IPS DF 4.7 (cell line): ENCODE measurements at regions not wholly inside any gene's neighbourhood (a gene's known extent, or its start where the extent isn't known, plus 50 kb on each side); places are given as distances from the start of the nearest gene placed in this dataset.
"Not testable (repeated sequence)": the region's sequence is repeated elsewhere in the genome, so short reads cannot be mapped to it uniquely, and the experiment has no call there.

ENCODE experiments used
- DNase-seq: peaks from one replicate; pipeline ENCODE4 v3.0.0-alpha.2; 2013; ENCODE audit warnings: low spot score; ENCODE audit errors: extremely low read depth

DNA sequence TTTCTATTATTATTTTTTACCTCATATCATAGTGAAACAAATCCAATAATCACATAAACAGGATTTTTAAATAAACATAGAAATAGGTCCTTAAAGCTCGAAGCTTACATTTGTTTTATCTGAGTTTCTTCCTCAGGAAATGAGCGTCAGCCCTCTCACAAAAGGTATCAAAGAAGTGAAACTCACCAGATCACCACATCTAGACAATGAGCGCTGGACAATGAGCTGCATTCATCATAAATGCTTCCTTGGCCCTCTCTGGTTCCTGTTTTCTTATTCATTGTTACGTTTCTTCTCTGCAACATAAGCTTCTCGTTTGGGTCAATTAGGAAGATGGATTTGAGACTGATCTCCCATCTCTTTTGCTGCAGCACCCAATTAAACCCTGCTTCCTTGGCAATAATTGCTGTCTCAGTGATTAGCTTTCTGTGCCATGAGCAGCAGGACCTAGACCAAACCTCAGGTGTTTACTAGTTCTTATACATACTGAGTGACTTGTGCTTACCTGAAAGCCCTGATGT, 649.9 kb upstream of the LUZP2 start:
- DNase-seq: no peak

DNA sequence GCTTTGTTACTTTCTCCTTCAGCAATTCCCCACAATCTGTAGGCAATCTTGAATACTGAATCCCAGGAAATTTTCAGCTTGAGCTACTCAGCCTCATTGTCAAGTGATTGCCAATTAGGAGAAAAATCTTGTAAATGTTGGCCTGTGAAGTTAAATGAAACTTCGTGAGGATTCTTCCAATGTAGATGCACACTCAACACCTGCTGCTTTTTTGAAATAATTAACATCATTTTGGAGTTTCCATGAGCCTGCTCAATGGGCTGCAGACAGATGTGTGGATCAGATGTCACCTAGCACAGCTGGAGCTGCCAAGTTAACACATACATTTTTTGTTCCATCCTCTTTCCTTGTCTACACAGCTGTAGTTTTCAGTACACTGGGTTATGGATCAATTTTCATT, 645.6 kb upstream of the LUZP2 start:
- no peak for DNase-seq

DNA sequence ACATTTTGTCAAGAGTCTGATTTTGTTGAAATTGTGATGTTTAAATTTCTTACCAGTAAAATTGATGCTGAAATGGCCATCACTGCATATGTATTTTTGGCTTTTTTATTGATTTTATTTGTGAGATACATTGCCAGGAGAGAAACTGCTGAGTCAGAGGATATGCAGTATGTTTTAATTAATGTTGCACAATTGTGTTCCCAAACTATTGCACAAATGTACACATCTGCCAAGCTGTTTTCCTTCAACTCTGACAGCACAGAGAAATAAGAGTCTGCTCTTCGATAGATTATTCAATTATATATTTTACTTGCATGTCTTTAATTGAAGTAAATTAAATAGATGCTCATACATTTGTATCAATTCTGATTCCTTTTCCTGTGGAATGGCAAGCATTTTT, 640.2 kb upstream of the LUZP2 start:
- DNase-seq: no peak

DNA sequence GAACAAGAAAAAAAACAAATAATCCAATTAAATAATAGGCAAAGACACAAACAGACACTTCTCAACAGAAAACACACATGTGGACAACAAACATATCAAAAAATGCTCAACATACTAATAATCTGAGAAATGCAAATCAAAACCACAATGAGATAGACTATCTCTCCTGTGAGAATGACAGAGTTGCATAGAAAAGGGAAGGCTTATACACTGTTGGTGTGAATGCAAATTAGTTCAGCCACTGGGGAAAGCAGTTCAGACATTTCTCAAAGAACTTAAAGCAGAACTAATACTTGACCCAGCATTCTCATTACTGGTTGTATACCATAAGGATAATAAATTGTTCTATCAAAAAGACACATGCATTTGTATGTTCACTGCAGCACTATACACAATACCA, 637.8 kb upstream of the LUZP2 start:
- DNase-seq: no peak

DNA sequence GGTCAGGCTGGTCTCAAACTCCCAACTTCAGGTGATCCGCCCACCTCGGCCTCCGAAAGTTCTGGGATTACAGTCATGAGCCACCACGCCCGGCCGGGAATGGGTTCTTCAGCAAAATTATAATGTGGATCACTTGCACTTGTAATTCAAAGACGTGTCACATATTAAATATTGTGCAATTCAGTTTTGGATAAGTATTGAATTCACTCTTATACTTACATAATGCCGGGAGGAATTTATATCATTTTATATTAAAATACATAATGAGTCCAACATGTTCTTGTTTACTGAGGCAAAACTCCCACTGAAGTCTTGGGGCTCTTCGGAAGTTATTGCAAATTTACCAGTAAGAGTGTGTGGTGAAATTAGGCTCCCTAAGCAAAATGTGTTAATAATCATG, 635.2 kb upstream of the LUZP2 start:
- no peak for DNase-seq

DNA sequence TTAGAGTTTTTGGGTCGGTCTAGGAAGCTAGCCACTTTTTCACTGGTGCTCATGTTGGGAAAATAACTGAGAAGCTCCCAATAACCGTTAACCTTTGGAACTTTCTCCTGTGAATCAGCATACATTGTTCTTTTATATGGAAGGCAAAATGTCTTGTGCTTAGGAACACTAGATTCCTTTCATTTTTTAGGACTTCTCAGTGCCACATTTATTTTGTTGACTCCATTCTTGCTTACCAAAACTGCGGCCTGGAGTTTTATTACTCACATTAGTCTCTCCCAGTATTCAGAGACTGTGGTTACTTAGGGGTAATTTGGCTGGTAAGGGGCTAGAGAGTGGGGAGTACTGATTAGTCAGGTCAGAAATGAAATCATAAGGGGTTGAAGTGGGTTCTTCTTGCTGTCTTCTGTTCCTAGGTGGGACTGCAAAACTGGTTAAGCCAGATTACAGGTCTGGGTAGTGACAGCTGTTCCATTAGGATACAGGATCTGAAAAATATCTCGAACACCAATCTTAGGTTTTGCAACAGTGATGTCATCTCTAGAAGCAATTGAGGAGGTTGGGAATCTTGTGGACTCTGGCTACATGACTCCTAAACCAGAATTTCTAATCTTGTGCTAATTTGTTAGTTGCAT, 631.4 kb upstream of the LUZP2 start:
- no peak for DNase-seq

DNA sequence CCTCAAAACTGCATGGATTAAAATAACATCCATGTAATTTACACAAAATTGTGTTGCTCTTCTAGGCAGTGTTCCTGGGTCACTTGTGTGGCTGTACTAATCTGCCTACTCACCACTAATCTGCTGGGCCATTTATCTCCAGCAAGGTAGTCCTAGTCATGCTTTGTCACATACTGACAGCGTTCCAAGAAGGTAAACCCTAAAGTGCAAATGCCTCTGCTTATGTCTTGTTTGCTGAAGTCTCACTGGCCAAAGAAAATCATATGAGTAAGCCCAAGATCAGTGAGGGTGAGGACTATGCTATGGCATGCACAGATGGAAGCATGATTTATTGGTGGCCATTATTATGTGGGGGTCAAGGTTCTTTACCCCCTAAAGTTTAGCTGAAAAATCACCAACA, 630.2 kb upstream of the LUZP2 start:
- no peak for DNase-seq

DNA sequence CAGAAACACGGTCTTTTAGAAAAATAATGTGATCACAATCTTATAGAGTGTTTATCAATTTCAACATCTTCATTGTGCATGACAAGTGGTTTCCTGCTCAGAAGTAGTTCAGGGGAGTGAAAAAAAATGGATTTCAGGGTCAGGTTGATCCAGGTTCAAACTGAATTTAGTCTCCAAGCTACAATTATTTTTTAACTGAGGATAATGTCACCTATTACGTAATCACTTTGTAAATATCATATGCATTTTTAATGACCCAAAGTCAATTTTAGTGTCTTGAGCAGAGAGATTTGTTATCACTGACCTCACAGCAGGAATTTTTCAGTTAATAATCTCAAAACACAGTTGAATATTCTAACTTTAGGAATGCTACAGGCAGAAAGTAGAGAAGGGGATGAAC, 627.2 kb upstream of the LUZP2 start:
- DNase-seq: no peak

DNA sequence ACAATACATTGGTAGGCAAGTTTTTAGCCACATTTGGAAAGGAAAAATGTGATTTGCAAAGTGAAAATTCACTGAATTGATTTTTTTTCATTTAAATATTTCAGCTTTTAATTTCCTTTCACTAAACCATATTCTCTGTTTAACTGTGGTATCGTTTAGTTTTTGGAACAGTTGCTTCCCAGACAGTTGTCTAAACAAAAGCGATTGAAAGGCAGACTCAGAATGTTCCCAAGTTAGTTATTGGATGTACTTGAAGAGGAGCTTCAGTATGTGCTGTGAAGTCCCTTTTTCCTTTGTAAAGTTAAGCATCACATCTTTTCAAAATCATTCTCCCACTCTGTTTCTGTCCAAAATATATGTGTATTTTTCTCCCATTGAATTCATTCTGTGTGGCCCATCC, 623.4 kb upstream of the LUZP2 start:
- no peak for DNase-seq

DNA sequence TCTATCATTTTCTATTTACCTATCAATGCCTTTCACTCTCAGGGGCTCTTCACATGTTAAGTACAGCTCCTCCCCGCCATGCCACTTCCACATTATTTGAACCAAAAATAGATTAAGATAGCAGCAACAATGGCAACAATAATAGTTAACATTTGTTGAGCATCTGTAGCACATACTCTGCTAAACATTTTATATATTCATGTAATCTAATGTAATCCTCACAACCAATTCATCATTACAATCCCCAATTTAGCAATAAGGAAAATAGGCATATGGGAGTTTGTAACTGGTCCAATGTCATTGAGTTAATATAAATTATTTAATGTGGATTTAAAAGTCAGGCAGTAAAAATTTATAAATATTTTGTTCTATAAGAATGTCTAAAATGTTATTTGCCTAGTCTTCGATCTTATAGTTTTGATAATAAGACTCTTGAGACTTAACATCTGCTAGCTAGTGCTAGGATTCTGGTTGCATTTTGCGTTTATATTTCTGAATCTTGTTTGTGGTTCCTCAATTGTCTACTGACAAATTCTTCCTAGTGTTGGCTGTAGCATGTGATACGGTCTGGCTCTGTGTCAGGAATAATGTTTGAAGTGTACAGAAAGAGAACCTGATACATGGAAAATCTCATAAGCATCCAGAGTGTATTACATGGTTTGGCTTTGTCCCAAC, 621.5 kb upstream of the LUZP2 start:
- DNase-seq: no peak

DNA sequence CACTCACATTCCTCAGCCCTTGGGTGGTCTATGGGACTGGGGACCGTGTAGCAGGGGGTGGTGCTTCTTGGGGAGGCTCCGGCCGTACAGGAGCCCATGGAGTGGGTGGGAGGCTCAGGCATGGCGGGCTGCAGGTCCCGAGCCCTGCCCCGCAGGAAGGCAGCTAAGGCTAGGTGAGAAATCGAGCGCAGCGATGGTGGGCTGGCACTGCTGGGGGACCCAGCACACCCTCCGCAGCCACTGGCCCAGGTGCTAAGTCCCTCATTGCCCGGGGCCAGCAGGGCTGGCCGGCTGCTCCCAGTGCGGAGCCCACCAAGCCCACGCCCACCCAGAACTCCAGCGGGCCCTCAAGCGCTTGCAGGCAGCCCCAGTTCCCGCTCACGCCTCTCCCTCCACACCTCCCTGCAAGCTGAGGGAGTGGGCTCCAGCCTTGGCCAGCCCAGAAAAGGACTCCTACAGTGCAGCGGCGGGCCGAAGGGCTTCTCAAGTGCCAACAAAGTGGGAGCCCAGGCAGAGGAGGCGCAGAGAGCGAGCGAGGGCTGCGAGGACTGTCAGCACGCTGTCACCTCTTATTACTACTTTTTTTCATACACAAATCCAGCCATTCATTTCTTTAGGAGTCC, 613.3 kb upstream of the LUZP2 start:
- DNase-seq: not testable (repeated sequence)

DNA sequence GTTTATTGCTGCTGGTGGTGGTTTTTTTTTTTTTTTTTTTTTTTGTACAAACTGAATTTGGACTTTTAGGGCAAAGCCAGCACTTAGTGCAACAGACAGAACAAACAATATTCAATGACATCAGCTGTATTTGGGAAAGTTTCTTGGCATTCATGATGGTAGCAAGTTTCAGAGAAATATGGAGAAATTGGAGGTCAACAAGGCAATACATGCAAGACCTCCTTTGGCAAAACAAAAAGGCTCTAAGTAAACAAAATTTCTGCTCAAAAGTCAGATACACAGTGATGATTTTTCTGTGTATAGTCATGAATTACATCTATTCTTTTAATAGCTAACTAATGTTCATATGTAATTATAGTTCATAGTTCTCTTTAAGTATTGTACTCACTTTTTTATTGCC, 612.5 kb upstream of the LUZP2 start:
- DNase-seq: no peak

DNA sequence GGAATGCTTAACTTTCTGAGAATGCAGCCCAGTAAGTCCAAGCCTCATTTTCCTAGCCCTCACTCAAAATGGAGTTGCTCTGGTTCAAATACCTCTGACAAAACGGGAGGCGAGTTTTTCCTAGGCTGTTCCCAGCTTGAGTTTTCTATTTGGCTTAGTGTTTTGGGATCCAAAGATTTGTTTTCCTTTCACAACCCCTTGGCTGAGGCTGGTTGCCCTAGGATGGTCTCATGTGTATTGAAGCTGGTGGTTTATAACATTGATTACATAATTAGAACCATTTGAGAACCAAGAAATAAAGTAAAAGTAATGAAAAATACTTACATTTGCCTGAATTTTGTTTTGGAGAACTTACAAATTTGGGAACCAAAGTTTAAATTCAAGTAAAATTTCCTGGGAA, 611.1 kb upstream of the LUZP2 start:
- no peak for DNase-seq

DNA sequence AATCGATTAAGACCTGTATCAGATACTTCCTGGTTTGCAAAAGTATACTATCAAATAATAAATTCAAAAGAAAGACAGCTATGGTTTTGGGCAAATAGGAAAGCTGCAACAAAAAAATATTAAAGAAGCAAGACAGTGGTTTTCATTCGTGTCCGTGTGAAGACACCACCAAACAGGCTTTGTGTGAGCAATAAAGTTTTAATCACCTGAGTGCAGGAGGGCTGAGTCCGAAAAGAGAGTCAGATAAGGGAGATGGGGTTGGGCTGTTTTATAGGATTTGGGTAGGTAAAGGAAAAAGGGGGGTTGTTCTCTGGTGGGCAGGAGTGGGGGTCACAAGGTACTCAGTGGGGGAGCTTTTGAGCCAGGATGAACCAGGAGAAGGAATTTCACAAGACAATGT, 609.7 kb upstream of the LUZP2 start:
- not testable (repeated sequence) for DNase-seq

DNA sequence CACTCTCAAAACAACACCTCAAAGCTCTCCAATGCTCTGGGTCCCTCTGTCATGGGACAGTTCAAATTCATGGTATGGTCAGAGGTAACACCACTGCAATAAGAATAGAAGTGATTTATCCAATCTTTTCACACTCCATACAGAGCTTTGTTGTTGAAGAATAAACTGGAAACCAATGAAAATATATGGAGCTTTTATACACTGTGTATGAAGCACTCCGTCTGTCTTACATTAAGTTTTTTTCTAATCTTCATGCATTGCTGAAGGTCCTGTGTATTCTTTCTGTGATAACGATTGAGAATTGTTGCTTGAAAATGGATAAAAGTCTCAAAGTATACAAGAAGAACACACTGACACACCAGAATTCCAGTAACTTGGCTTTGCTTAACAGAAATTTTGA, 603.7 kb upstream of the LUZP2 start:
- no peak for DNase-seq

DNA sequence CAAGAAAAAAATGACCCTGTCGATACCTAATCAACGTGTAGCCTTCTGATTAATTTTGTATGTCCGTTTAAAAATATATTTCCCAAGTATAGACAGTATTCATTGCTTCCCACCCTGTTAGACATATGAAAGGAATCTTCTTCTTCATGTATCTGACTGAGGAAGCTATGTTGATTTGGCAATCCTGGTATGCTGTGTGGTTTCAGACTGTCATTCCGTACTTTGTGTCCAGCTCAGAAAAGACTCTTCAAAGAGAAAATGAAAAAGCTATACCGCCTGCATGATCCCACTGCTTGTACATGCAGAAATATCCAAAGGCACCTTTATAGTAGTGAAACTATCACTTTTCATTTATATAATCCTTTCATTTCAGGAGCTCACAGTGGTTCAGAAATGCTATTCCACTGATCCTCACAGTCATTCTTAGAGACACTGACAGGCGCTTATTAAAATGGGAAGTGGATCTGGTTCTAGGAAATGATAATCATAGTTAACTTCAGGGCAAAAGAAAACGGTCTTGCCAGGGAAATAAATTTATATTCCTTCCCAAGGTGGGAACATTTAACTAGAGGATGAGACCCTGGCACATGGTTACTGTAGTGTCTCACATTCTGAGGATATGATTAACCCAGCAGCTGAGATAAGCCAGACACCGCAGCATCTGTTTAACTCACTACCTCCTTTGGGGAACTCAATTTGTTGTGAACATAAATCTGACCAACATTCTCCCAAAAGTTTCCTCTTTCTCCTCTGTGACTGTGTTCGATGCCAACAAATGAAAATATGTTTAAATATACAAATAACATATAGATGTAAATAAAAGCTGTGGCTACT, 599.2 kb upstream of the LUZP2 start:
- no peak for DNase-seq

DNA sequence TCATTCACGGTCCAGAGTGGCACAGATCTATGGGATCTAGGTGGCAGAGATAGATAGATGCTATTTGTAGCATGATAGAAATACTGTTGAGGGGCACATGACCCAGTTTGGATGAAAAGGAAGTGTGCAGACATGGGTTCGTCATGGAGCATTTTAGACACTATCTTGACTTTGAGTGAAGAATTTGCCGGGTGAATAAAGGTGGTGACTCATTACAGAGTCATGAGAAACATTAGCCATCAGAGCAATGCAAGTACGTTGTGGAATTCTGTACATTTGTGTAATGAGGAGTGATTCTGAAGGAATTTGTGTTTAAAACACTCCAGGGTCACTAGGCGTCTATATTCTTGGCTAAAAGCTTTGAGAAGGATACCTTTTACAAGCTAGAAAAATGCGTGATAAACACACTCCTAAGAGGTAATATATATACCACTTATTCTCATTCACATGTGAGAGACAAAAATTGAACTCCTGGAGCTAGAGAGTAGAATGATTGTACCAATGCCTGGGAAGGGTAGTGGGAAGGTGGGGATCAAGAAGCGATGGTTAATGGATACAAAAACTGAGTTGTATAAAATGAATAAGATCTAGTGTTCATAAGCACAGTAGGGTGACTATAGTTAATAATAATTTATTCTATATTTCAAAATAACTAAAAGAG, 593.7 kb upstream of the LUZP2 start:
- DNase-seq: no peak

DNA sequence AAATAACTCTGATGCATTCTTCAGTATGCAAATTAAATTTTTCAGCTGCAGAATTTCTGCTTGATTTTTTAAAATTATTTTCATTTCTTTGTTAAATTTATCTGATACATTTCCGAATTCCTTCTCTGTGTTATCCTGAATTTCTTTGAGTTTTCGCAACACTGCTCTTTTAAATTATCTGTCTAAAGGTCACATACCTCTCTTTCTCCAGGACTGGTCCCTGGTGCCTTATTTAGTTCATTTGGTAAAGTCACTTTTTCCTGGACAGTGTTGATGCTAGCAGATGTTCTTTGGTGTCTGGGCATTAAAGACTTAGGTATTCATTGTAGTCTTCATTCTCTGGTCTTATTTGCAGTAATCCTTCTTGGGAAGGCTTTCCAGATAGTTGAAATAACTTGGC, 577.4 kb upstream of the LUZP2 start:
- DNase-seq: no peak

DNA sequence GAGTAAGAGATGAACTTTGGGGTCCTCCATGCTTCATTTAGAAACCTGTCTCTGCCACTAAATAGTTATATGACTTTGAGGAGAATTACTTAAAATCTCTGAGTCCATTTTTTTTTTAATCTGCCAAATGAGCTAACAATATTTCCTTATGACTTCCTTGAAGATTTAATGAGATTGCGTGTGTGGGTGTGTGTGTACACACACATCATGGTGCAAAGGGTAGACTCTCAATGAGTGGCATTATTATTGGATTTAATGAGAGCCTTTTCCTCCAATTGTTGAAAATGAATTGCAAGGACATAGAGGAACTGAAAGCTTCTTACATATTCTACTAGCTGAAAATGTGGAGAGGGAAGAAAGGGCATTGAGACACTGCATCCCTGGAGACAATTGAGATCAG, 573.5 kb upstream of the LUZP2 start:
- DNase-seq: no peak

DNA sequence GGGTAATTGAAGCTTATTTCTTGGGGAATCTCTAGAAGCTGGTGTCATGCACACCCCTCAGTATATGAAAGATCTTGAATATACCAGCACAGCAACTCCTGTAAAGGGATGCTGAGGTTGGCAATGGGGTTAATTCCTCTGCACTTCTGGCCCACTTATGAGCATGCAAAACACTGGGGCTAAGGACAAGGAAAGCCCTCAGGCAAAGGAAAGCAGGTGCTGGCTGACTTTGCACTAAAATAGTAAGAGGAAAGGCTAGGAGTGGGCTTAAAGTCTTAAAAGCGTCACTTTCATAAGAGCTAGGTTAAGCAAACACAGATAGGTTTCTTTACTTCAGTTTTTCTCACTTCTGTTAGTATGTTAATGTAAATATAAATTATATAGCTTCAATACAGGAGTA, 572.6 kb upstream of the LUZP2 start:
- DNase-seq: no peak

DNA sequence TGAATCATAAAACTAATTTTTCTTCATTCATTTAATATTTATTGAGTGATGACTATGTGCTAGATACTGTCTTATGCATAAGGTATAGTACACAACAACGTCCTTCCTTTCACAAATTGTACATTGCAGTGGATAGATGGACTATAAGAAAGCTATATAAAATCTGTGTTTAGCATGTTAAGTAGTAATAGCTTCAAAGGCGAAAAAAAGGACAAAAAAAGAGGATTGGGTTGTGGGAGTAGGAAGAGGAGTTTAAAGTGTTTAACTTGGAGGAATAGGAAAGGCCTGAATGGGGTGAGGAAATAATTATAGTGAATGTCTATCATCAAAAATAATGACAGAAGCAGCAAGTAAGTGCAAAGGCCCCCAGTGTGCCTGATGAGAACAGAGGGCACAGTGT, 565.4 kb upstream of the LUZP2 start:
- DNase-seq: no peak
